Neuron (in vitro differentiated cells): ENCODE measurements at regions not wholly inside any gene's neighbourhood (a gene's known extent, or its start where the extent isn't known, plus 50 kb on each side); places are given as distances from the start of the nearest gene placed in this dataset.
A peak's percentile ranks its signal among the peaks of the same experiment; 100 is the strongest.
"Not testable (repeated sequence)": the region's sequence is repeated elsewhere in the genome, so short reads cannot be mapped to it uniquely, and the experiment has no call there.

Experiments
- H2AFZ ChIP-seq: one replicate; pipeline ENCODE4 v1.6.1; 2013; ENCODE audit warnings: low read depth, mild to moderate bottlenecking, inconsistent platforms, low read length, moderate library complexity
- H3K27me3 ChIP-seq: one replicate; pipeline ENCODE4 v1.6.1; 2013; ENCODE audit warnings: low read length; ENCODE audit not compliant: insufficient read depth
- H3K36me3 ChIP-seq: one replicate; pipeline ENCODE4 v1.6.1; 2013; ENCODE audit warnings: low read length; ENCODE audit not compliant: insufficient read depth
- H3K4me1 ChIP-seq: one replicate; pipeline ENCODE4 v1.6.1; 2013; ENCODE audit warnings: low read length; ENCODE audit not compliant: insufficient read depth
- H3K4me3 ChIP-seq: 2 replicates; pipeline ENCODE4 v1.5.1; 2013; ENCODE audit warnings: mild to moderate bottlenecking, low read length, moderate library complexity
- H3K9me3 ChIP-seq: one replicate; pipeline ENCODE4 v1.6.1; 2013; ENCODE audit warnings: low read length

DNA sequence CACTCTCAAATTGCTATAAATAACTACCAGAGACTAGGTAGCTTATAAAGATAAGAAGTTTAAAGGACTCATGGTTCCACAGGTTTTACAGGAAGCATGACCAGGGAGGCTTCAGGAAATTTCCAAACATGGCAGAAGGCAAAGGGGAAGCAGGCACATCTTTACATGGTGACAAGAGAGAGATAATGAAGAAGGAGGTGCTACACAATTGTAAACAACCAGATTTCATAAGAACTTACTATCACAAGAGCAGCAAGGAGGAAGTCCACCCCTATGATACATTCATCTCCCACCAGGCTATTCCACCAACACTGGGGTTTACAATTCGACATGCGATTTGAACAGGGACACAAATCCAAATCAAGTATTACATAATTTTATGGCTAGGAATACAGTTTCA lies 257.7 kb downstream of the BTG1 start:
- Histone ChIP-seq H3K27me3 (no peaks in the 10 kb centered on the region), H2AFZ (no peak overlapping the region), H3K4me3 (no peak overlapping the region), H3K4me1 (peaks cover 27% of the 10 kb centered on the region), H3K9me3 (no peaks in the 10 kb centered on the region), H3K36me3 (no peaks in the 10 kb centered on the region)

DNA sequence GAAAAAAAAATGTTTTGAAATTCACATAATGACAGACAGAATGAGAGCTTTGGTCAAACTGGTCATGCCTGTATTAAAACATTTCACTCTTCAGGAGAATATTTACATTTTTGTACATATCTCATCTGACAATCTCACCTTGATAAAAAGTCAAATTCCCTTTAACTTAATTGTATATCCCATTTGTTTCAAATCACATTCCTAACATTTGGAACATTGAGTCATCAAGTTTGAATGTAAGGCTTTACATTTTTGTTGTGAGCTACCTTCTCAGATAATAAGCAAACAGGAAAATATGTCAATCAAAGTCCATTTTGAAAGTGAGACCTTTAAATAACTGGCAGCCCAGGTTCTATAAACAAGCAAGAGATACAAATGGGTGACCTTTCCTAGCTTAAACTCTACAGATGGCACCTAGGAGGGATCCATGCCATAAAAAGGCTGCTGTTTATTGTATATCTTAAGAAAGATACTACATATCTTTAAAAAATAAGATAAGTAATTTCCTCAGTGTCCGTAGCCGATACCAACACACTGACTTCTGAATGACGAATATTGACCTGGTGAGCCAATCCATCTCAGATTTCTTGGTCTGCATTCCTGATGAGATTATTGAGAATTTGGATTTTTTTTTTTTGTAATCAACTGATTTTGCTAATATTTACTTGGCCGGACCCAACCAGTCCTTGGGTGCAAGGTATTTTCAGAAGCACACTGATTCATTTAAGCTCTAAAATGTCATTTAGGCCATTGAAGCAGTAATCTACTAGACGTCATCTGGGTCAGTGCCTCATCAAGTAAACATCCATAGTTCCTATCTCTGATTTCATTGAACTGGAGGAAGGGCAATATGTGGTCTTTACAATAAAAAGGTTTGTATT lies 259.6 kb downstream of the BTG1 start:
- H3K36me3 ChIP-seq = no peaks in the 10 kb centered on the region
- no peak overlapping the region for H3K4me3 ChIP-seq
- H2AFZ ChIP-seq = no peak overlapping the region
- H3K9me3 ChIP-seq = no peaks in the 10 kb centered on the region
- H3K4me1 ChIP-seq = peaks cover 31% of the 10 kb centered on the region
- H3K27me3 ChIP-seq = no peaks in the 10 kb centered on the region

- H2AFZ ChIP-seq = no peak overlapping the region
- no peaks in the 10 kb centered on the region for H3K27me3 ChIP-seq
- peaks cover 35% of the 10 kb centered on the region for H3K4me1 ChIP-seq
- H3K9me3 ChIP-seq = no peaks in the 10 kb centered on the region
- peak overlapping the region; percentile 7 for H3K4me3 ChIP-seq
- no peaks in the 10 kb centered on the region for H3K36me3 ChIP-seq
Measured at GRCh38 chr12:91884230-91884629, 261.4 kb downstream of the BTG1 start.

DNA sequence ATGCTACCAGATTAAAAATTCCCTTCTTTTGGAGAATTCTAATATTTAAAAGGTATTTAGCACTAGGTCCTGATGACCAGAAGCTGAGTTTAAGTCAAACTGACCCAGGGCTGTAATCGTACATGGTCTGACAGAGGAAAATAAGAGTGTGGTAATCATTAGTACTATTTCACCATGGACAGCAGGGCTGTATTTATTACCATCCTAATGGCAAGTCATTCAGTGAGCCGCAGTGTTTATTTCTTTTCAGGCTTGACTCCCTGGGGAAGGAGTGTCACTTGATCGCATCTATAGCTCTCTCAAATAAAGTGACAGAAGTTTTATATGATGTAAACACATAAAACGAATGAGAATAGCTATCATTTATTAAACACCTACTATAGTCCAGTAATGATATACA lies 261.8 kb downstream of the BTG1 start:
- H3K36me3 ChIP-seq = no peaks in the 10 kb centered on the region
- H3K4me3 ChIP-seq = no peak overlapping the region
- H2AFZ ChIP-seq = no peak overlapping the region
- H3K4me1 ChIP-seq = peaks cover 35% of the 10 kb centered on the region
- H3K9me3 ChIP-seq = no peaks in the 10 kb centered on the region
- no peaks in the 10 kb centered on the region for H3K27me3 ChIP-seq

- Histone ChIP-seq H3K36me3 (no peaks in the 10 kb centered on the region), H3K9me3 (no peaks in the 10 kb centered on the region), H2AFZ (no peak overlapping the region), H3K27me3 (no peaks in the 10 kb centered on the region), H3K4me3 (no peak overlapping the region), H3K4me1 (peaks cover 35% of the 10 kb centered on the region)
Measured at GRCh38 chr12:91882910-91883309, 262.7 kb downstream of the BTG1 start.

GRCh38 chr12:91880528-91880927 lies 265.1 kb downstream of the BTG1 start:
- Histone ChIP-seq H3K4me1 (peaks cover 29% of the 10 kb centered on the region), H3K4me3 (no peak overlapping the region), H3K36me3 (no peaks in the 10 kb centered on the region), H3K27me3 (no peaks in the 10 kb centered on the region), H2AFZ (no peak overlapping the region), H3K9me3 (no peaks in the 10 kb centered on the region)

- Histone ChIP-seq H3K4me3 (no peak overlapping the region), H2AFZ (no peak overlapping the region), H3K27me3 (no peaks in the 10 kb centered on the region)
Measured at GRCh38 chr12:91877456-91878235, 268.0 kb downstream of the BTG1 start.

DNA sequence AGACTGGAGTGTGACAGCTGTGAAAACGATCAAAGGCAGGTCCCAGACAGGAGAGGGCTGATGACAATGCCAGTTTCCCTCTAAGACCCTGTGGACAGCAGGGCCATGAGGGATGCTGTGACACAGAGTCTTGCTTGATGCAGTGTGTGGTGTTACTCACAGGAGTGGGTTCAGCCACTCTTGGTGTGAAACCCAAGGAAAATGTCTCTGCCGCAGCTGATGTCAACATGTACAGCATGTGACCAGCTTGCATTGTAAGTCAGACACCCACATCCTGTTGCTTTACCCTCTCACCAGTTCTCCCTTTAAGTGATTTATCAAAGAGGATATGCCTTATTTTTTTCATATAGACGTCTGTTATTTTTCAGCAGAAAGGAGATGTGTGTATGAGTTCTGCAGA lies 268.6 kb downstream of the BTG1 start:
- Histone ChIP-seq H3K4me1 (peaks cover 4% of the 10 kb centered on the region), H3K4me3 (no peak overlapping the region), H3K27me3 (no peaks in the 10 kb centered on the region)

More at GRCh38 chr12:91877456-91878235, 268.0 kb downstream of the BTG1 start:
- H3K9me3 ChIP-seq = peaks cover 2% of the 10 kb centered on the region
- H3K4me1 ChIP-seq = peaks cover 7% of the 10 kb centered on the region
- H3K36me3 ChIP-seq = no peaks in the 10 kb centered on the region

GRCh38 chr12:91875671-91876070 lies 270.0 kb downstream of the BTG1 start:
- not testable (repeated sequence) for H3K36me3 ChIP-seq, H3K4me3 ChIP-seq, H3K9me3 ChIP-seq, H2AFZ ChIP-seq, H3K27me3 ChIP-seq, H3K4me1 ChIP-seq

More for the DNA sequence above, 268.6 kb downstream of the BTG1 start:
- Histone ChIP-seq H3K36me3 (no peaks in the 10 kb centered on the region), H3K9me3 (peaks cover 3% of the 10 kb centered on the region), H2AFZ (no peak overlapping the region)

DNA sequence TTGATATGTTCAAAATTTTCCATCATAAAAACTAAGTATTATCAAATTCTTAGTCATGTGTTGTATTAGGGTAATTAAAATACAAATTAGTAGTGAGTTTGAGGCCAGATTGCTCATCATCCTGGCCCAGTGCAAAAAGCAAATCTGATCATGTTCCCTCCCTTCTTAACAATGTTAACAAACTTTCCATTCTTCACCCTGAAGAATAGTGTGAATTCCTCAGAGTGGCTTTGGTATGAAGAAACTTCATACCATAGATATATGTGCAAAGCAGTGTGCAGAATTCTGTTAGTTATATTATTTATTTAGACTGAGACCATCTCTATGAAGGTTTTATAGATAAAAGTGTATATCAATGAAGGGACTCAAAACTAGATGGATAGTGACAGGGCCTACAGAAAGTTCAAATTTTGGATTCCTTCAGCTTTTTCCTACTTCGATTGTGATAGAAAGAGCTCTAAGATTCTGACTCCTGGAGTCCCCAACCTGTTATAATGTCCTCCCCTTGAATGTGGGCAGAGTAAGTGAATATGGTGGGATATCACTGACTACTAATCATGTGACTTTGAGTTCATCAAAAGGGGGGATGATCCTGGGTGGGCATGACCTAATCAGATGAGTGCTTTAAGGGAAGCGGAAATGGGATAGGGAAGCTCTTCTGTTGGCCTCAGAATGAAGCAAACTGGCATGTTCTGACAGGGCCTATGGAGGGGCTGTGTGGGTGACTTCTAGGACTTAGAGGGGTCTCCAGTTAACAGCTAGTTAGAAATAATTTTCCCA lies 271.4 kb downstream of the BTG1 start:
- H3K27me3 ChIP-seq = no peaks in the 10 kb centered on the region
- no peaks in the 10 kb centered on the region for H3K4me1 ChIP-seq
- peaks cover 3% of the 10 kb centered on the region for H3K9me3 ChIP-seq
- H3K4me3 ChIP-seq = no peak overlapping the region
- H3K36me3 ChIP-seq = no peaks in the 10 kb centered on the region
- H2AFZ ChIP-seq = no peak overlapping the region

DNA sequence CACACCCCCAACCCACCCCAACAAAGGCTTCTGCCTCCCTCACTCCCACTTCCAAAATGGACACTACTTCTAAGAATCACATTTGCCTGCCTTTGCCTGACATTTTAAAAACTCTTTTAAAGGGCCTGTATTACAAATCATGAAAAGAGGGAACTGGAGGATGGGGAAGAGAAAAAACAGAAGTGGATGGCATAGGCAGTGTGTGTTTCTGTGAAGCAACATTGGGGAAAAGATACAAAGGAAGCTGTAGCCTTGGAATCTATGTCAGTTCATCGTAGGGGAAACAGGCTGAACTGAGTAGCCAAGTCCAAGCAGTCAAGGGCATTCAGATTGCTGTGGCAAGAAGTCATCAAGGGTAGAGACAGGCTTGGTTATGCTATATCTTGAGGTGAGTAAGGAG lies 273.9 kb downstream of the BTG1 start:
- Histone ChIP-seq H3K9me3 (peaks cover 3% of the 10 kb centered on the region), H3K36me3 (no peaks in the 10 kb centered on the region)

GRCh38 chr12:91870872-91871707 lies 274.6 kb downstream of the BTG1 start:
- Histone ChIP-seq H3K36me3 (no peaks in the 10 kb centered on the region), H3K27me3 (no peaks in the 10 kb centered on the region), H3K4me3 (no peak overlapping the region)

More for the DNA sequence above, 273.9 kb downstream of the BTG1 start:
- H3K4me1 ChIP-seq = peaks cover 13% of the 10 kb centered on the region
- H3K27me3 ChIP-seq = no peaks in the 10 kb centered on the region
- no peak overlapping the region for H2AFZ ChIP-seq
- no peak overlapping the region for H3K4me3 ChIP-seq

More at GRCh38 chr12:91870872-91871707, 274.6 kb downstream of the BTG1 start:
- Histone ChIP-seq H3K4me1 (peaks cover 17% of the 10 kb centered on the region), H3K9me3 (peaks cover 3% of the 10 kb centered on the region), H2AFZ (no peak overlapping the region)
